Stomach (tissue), 4 donors: ENCODE measurements at regions not wholly inside any gene's neighbourhood (a gene's known extent, or its start where the extent isn't known, plus 50 kb on each side); places are given as distances from the start of the nearest gene placed in this dataset.
"Not testable (repeated sequence)": the region's sequence is repeated elsewhere in the genome, so short reads cannot be mapped to it uniquely, and the experiment has no call there.

Source experiments
- CTCF ChIP-seq, 7 experiments: fragments of 450-650 bp in 4 of 7; fragments of 200-600 bp in 3 of 7; sonication (generic) in 3 of 7; IDR thresholded peaks; one replicate each; pipeline ENCODE4 v1.5.1; 2016 to 2019; ENCODE audit warnings: antibody characterized with exemption in 7 of 7, control low read depth in 2 of 7, mild to moderate bottlenecking in 1 of 7
- POLR2A ChIP-seq, 4 donors: fragments of 450-650 bp; IDR thresholded peaks; one replicate each; pipeline ENCODE4 v1.6.1; 2016; ENCODE audit warnings: antibody characterized with exemption in 4 of 4, control low read depth in 2 of 4, mild to moderate bottlenecking in 1 of 4, moderate library complexity in 1 of 4
- POLR2AphosphoS5 ChIP-seq, 3 donors: sonication (generic); formaldehyde crosslinking; IDR thresholded peaks; one replicate each; pipeline ENCODE4 v1.6.1; 2016; ENCODE audit warnings: antibody characterized with exemption in 3 of 3

DNA sequence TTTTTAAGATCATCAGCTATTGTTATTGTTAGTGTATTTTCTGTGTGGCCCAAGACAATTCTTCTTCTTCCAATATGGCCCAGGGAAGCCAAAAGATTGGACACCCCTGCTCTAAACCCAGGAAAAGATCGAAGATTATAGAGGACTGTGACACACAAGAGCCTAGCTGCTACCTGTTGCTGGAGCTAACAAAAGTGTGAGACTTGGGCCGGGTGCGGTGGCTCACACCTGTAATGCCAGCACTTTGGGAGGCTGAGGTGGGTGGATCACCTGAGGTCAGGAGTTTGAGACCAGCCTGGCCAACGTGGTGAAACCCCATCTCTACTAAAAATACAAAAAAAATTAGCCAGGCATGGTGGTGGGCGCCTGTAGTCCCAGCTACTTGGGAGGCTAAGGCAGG is 91.9 kb upstream of the SLC45A1 start:
- not testable (repeated sequence) for TF ChIP-seq CTCF, POLR2A, POLR2AphosphoS5 (IDR thresholded peaks at IDR 0.05)
